MM.1S (cell line): ENCODE measurements at regions not wholly inside any gene's neighbourhood (a gene's known extent, or its start where the extent isn't known, plus 50 kb on each side); places are given as distances from the start of the nearest gene placed in this dataset.

Experiments
- DNase-seq: peaks from one replicate; pipeline ENCODE4 v3.0.0-alpha.2; 2015
- H2AFZ ChIP-seq: fragments of 300-600 bp; sonication (generic); 2 replicates; pipeline ENCODE4 v1.6.0; 2016; ENCODE audit warnings: antibody characterized with exemption, low read length
- H3F3A ChIP-seq: fragments of 300-600 bp; sonication (generic); 2 replicates; pipeline ENCODE4 v1.6.1; 2016; ENCODE audit warnings: mild to moderate bottlenecking, antibody characterized with exemption, low read length, moderate library complexity, mixed read lengths; ENCODE audit not compliant: insufficient read depth
- H3K27ac ChIP-seq: fragments of 300-600 bp; sonication (generic); 2 replicates; pipeline ENCODE4 v1.5.1; 2016; ENCODE audit warnings: mild to moderate bottlenecking, low read length
- H3K27me3 ChIP-seq: fragments of 300-600 bp; sonication (generic); replicated peaks from 2 replicates; pipeline ENCODE4 v1.6.0; 2016; ENCODE audit warnings: low read length; ENCODE audit not compliant: insufficient read depth
- H3K36me3 ChIP-seq: fragments of 300-600 bp; sonication (generic); replicated peaks from 2 replicates; pipeline ENCODE4 v1.6.1; 2016; ENCODE audit warnings: mild to moderate bottlenecking, low read length, mixed read lengths; ENCODE audit not compliant: insufficient read depth
- H3K4me1 ChIP-seq: fragments of 300-600 bp; sonication (generic); 2 replicates; pipeline ENCODE4 v1.6.1; 2016; ENCODE audit warnings: low read length, mixed read lengths
- H3K4me2 ChIP-seq: fragments of 300-600 bp; sonication (generic); 2 replicates; pipeline ENCODE4 v1.6.0; 2016; ENCODE audit warnings: low read depth, low read length
- H3K4me3 ChIP-seq: fragments of 300-600 bp; sonication (generic); 2 replicates; pipeline ENCODE4 v1.5.1; 2016; ENCODE audit warnings: low read length, mixed read lengths
- H3K79me2 ChIP-seq: fragments of 300-600 bp; sonication (generic); 2 replicates; pipeline ENCODE4 v1.6.1; 2016; ENCODE audit warnings: mixed run types, low read length, mixed read lengths
- H3K9ac ChIP-seq: fragments of 300-600 bp; sonication (generic); 2 replicates; pipeline ENCODE4 v1.6.1; 2016; ENCODE audit warnings: low read length, mixed read lengths
- H3K9me2 ChIP-seq: fragments of 300-600 bp; sonication (generic); replicated peaks from 2 replicates; pipeline ENCODE4 v1.6.1; 2016; ENCODE audit warnings: mild to moderate bottlenecking, low read length, mixed read lengths; ENCODE audit not compliant: insufficient read depth
- H3K9me3 ChIP-seq: fragments of 300-600 bp; sonication (generic); replicated peaks from 2 replicates; pipeline ENCODE4 v1.6.1; 2016; ENCODE audit warnings: mild to moderate bottlenecking, low read length, mixed read lengths; ENCODE audit not compliant: insufficient read depth
- H4K20me1 ChIP-seq: fragments of 300-600 bp; sonication (generic); 2 replicates; pipeline ENCODE4 v1.6.1; 2016; ENCODE audit warnings: mild to moderate bottlenecking, low read length, moderate library complexity, mixed read lengths; ENCODE audit not compliant: insufficient read depth
- CTCF ChIP-seq: fragments of 300-600 bp; sonication (generic); IDR thresholded peaks from 2 replicates; pipeline ENCODE4 v1.5.1; 2016; ENCODE audit warnings: antibody characterized with exemption, low read length, mixed read lengths
- EZH2 ChIP-seq: fragments of 300-600 bp; sonication (generic); optimal IDR thresholded peaks from 2 replicates; pipeline ENCODE3; 2017; ENCODE audit warnings: low read depth, mild to moderate bottlenecking, antibody characterized with exemption, low read length, mixed read lengths
- EZH2phosphoT487 ChIP-seq: fragments of 300-600 bp; sonication (generic); IDR thresholded peaks from 2 replicates; pipeline ENCODE4 v1.6.1; 2018; ENCODE audit warnings: antibody characterized with exemption, low read length

- H3K4me1 ChIP-seq = no peaks in the 10 kb centered on the region
- DNase-seq = no peak
- no peaks in the 10 kb centered on the region for H3K36me3 ChIP-seq
- H3K79me2 ChIP-seq = no peaks in the 10 kb centered on the region
- no peak overlapping the region for H2AFZ ChIP-seq
- H3K9me3 ChIP-seq = no peaks in the 10 kb centered on the region
- H4K20me1 ChIP-seq = no peaks in the 10 kb centered on the region
- TF ChIP-seq EZH2phosphoT487 (no peak), CTCF (no peak), EZH2 (no peak)
- no peak overlapping the region for H3K9ac ChIP-seq
- no peak overlapping the region for H3K4me2 ChIP-seq
- no peaks in the 10 kb centered on the region for H3F3A ChIP-seq
- H3K27me3 ChIP-seq = no peaks in the 10 kb centered on the region
- H3K9me2 ChIP-seq = no peaks in the 10 kb centered on the region
- no peak overlapping the region for H3K4me3 ChIP-seq
- no peak overlapping the region for H3K27ac ChIP-seq
Observed at GRCh38 chr13:71260246-71260645, 606.8 kb downstream of the DACH1 start.

- Histone ChIP-seq H4K20me1 (no peaks in the 10 kb centered on the region), H3K4me1 (no peaks in the 10 kb centered on the region), H3K27ac (no peak overlapping the region), H3K9me3 (no peaks in the 10 kb centered on the region), H3F3A (no peaks in the 10 kb centered on the region), H2AFZ (no peak overlapping the region), H3K9ac (no peak overlapping the region), H3K4me2 (no peak overlapping the region), H3K79me2 (no peaks in the 10 kb centered on the region), H3K4me3 (no peak overlapping the region), H3K9me2 (no peaks in the 10 kb centered on the region), H3K36me3 (no peaks in the 10 kb centered on the region), H3K27me3 (no peaks in the 10 kb centered on the region)
- no peak for DNase-seq
- TF ChIP-seq EZH2 = no peak
- no peak for TF ChIP-seq EZH2phosphoT487
- no peak for TF ChIP-seq CTCF
Observed at GRCh38 chr13:71255633-71256032, 611.4 kb downstream of the DACH1 start.

- no peak overlapping the region for H3K4me2 ChIP-seq
- no peaks in the 10 kb centered on the region for H3K9me3 ChIP-seq
- H3F3A ChIP-seq = no peaks in the 10 kb centered on the region
- TF ChIP-seq CTCF = no peak
- TF ChIP-seq EZH2 = no peak
- TF ChIP-seq EZH2phosphoT487 = no peak
- H3K4me3 ChIP-seq = no peak overlapping the region
- no peaks in the 10 kb centered on the region for H4K20me1 ChIP-seq
- H3K4me1 ChIP-seq = no peaks in the 10 kb centered on the region
- H3K9ac ChIP-seq = no peak overlapping the region
- H3K36me3 ChIP-seq = no peaks in the 10 kb centered on the region
- DNase-seq = no peak
- H2AFZ ChIP-seq = no peak overlapping the region
- H3K27me3 ChIP-seq = no peaks in the 10 kb centered on the region
- H3K9me2 ChIP-seq = no peaks in the 10 kb centered on the region
- no peak overlapping the region for H3K27ac ChIP-seq
- H3K79me2 ChIP-seq = no peaks in the 10 kb centered on the region
Observed at GRCh38 chr13:71254384-71254783, 612.6 kb downstream of the DACH1 start.
